Large intestine (tissue), 3 donors: ENCODE measurements at regions not wholly inside any gene's neighbourhood (a gene's known extent, or its start where the extent isn't known, plus 50 kb on each side); places are given as distances from the start of the nearest gene placed in this dataset.

Source experiments
- DNase-seq, 2 donors: peaks; one replicate each; pipeline versions ENCODE4 v3.0.0 to v3.0.0-alpha.2; 2013
- H3K27ac ChIP-seq: one replicate; pipeline ENCODE4 v1.5.1; 2013; ENCODE audit warnings: low read length
- H3K27me3 ChIP-seq: 2 replicates; pipeline ENCODE4 v1.6.1; 2013; ENCODE audit warnings: low read length; ENCODE audit not compliant: control insufficient read depth, insufficient read depth
- H3K36me3 ChIP-seq: 2 replicates; pipeline ENCODE4 v1.6.1; 2013; ENCODE audit warnings: low read length; ENCODE audit not compliant: control insufficient read depth, insufficient read depth
- H3K4me1 ChIP-seq: one replicate; pipeline ENCODE4 v1.6.1; 2013; ENCODE audit warnings: low read length; ENCODE audit not compliant: control insufficient read depth, insufficient read depth
- H3K4me3 ChIP-seq: one replicate; pipeline ENCODE4 v1.5.1; 2013; ENCODE audit warnings: low read length
- H3K9me3 ChIP-seq: one replicate; pipeline ENCODE4 v1.6.1; 2013; ENCODE audit warnings: mild to moderate bottlenecking, low read depth, low read length, moderate library complexity; ENCODE audit not compliant: control insufficient read depth
- WGBS: methylation state at CpG from one replicate; pipeline ENCODE4 v1.1.5; 2013; ENCODE audit warnings: low lambda C conversion rate; ENCODE audit not compliant: insufficient coverage; 5-methylcytosine and 5-hydroxymethylcytosine counted together

- no peaks in the 10 kb centered on the region for H3K36me3 ChIP-seq
- H3K4me1 ChIP-seq, result no peaks in the 10 kb centered on the region
- 100% methylated on average over 1 of the region's 4 CpGs for WGBS
- no peaks in the 10 kb centered on the region for H3K9me3 ChIP-seq
- no peak overlapping the region for H3K4me3 ChIP-seq
- no peaks in the 10 kb centered on the region for H3K27me3 ChIP-seq
- no peak for DNase-seq
- no peak overlapping the region for H3K27ac ChIP-seq
Observed at GRCh38 chr5:118778941-118779340, 209.4 kb downstream of the DTWD2 start.

DNA sequence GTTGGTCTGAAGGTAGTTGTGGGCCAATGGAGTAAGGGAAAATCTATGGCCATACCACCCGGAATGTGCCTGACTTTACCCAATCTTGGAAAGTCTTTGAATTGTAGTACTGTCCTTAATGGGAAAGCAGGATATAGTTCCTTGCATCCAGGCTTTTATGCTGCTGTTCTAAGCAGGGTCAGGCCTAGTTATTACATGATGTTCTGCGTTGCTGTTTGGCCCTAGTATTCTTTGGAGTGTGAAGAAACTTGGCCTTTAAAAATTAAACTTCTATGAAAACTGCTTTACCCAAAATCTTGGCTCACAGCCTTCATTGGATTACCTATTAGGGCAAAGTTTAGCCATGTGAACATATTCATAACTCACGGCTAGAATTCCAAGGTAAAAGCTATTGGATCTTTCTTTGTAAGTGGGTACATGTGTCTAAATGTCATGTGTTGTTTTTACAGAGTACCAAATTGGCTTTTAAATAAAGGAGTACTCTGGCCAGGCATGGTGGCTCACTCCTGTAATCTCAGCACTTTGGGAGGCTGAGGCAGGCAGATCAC is 211.1 kb downstream of the DTWD2 start:
- Histone ChIP-seq H3K27me3 (no peaks in the 10 kb centered on the region), H3K9me3 (no peaks in the 10 kb centered on the region), H3K36me3 (no peaks in the 10 kb centered on the region), H3K4me3 (no peak overlapping the region), H3K27ac (no peak overlapping the region), H3K4me1 (no peaks in the 10 kb centered on the region)
- DNase-seq, result no peak
- 20% methylated on average over 1 of the region's 3 CpGs for WGBS

- Histone ChIP-seq H3K4me1 (no peaks in the 10 kb centered on the region), H3K9me3 (no peaks in the 10 kb centered on the region), H3K27me3 (no peaks in the 10 kb centered on the region), H3K4me3 (no peak overlapping the region), H3K27ac (no peak overlapping the region), H3K36me3 (no peaks in the 10 kb centered on the region)
- no peak for DNase-seq
- WGBS, result no CpG with 5 or more reads among the region's 1 CpG
Observed at GRCh38 chr5:118776755-118777154, 211.6 kb downstream of the DTWD2 start.

DNA sequence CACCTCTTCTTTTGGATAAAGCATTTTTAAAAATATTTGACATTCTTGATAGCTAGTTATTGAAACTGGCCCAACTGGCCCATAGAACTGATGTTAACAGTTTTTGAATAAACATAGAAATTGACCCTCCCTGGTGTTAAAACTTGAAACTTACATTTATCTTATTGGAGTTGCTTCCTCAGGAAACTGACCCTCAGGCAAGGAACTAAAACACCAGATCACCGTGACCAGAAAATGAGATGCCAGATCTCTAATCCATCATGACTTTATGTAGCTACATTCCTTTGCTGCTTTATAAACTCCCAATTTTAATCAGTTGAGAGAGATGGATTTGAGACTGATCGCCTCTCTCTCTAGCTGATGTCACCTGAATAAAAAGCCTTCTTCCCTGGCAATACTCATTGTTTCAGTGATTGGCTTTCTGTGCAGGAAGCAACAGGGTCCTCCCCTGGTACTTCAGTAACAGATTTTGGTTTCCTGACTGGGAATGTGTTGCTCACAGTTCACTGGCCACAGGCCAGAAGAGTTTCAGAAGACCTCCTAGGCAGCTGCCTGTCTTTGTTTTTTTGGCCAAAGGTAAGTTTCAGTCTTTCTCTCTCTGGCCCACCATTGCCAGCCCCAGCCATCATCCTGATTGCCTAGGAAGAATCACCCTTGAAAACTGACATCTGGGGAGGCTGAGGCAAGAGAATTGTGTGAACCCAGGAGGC is 212.4 kb downstream of the DTWD2 start:
- Histone ChIP-seq H3K4me1 (no peaks in the 10 kb centered on the region), H3K4me3 (no peak overlapping the region), H3K27ac (no peak overlapping the region), H3K36me3 (no peaks in the 10 kb centered on the region), H3K9me3 (no peaks in the 10 kb centered on the region), H3K27me3 (no peaks in the 10 kb centered on the region)
- WGBS, result no CpG with 5 or more reads among the region's 2 CpGs
- DNase-seq, result no peak

- Histone ChIP-seq H3K27ac (no peak overlapping the region), H3K36me3 (no peaks in the 10 kb centered on the region), H3K4me1 (no peaks in the 10 kb centered on the region), H3K9me3 (no peaks in the 10 kb centered on the region), H3K27me3 (no peaks in the 10 kb centered on the region), H3K4me3 (no peak overlapping the region)
- DNase-seq, result no peak
- no CpG with 5 or more reads among the region's 1 CpG for WGBS
Observed at GRCh38 chr5:118768607-118769175, 219.7 kb downstream of the DTWD2 start.

DNA sequence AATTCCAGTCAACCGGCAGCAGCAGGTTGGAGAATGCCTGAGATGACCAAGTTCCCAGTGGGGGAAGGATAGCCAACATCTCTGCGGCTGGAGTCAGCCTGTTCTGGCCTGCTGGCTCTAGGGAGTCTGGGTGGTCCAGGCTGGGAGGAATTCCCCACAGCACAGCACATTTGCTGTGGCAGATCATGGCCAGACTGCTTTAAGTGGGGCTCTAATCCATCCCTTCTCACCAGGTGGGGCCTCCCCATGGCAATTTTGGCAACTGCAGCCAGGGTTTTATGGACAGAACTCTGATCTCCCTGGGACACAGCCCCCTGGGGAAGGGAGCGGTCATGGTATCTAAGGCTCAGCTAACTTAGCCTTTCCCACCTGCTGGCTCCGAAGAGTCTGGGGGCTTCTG is 226.1 kb downstream of the DTWD2 start:
- Histone ChIP-seq H3K4me3 (no peak overlapping the region), H3K4me1 (no peaks in the 10 kb centered on the region), H3K27me3 (no peaks in the 10 kb centered on the region), H3K27ac (no peak overlapping the region), H3K9me3 (no peaks in the 10 kb centered on the region), H3K36me3 (no peaks in the 10 kb centered on the region)
- DNase-seq, result no peak
- no CpG with 5 or more reads among the region's 4 CpGs for WGBS

- no CpG with 5 or more reads among the region's 4 CpGs for WGBS
Observed at GRCh38 chr5:118761814-118762213, 226.5 kb downstream of the DTWD2 start.

DNA sequence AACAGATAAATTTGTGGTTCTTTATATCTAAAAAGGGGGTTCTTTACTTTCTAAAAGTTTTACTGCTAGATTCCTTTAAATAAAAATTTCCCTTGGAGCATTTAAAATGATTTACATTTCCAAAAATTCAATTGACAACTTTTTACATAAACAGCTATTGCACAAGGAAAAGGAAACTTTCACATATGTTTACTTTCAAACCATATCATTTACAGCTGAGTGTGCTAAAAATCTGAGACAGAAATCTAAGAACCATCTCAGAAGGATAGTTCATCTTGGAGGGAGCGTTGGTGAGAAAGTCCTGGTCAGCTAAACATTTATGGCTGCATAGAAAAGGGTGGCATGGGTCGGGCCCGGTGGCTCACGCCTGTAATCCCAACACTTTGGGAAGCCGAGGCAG is 235.4 kb downstream of the DTWD2 start:
- H3K36me3 ChIP-seq, result no peaks in the 10 kb centered on the region
- H3K27me3 ChIP-seq, result no peaks in the 10 kb centered on the region
- H3K4me1 ChIP-seq, result no peaks in the 10 kb centered on the region
- H3K9me3 ChIP-seq, result no peaks in the 10 kb centered on the region
- no CpG with 5 or more reads among the region's 5 CpGs for WGBS
- no peak overlapping the region for H3K4me3 ChIP-seq
- DNase-seq, result no peak
- H3K27ac ChIP-seq, result no peak overlapping the region

More at GRCh38 chr5:118761814-118762213, 226.5 kb downstream of the DTWD2 start:
- Histone ChIP-seq H3K27ac (no peak overlapping the region), H3K27me3 (no peaks in the 10 kb centered on the region), H3K36me3 (no peaks in the 10 kb centered on the region), H3K9me3 (no peaks in the 10 kb centered on the region), H3K4me3 (no peak overlapping the region), H3K4me1 (no peaks in the 10 kb centered on the region)
- no peak for DNase-seq

DNA sequence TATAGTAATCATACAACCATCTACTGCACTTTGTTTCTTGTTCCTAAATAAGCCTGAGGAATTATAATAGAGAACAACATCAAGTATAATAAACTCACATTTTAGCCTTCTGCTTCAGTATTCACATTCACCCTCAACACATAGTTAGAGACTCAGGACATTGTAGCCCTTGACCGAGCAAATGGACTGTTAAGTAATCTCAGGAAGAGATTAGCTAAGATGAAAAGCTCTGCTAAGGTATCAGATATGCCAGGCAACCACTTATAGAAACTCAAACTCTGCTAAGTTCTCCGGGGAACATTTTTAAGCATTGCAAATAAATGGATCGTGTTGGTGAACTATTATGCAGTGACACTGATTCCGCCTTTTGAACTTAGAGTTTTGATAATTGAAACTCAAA is 252.0 kb downstream of the DTWD2 start:
- H3K27me3 ChIP-seq, result no peaks in the 10 kb centered on the region
- H3K36me3 ChIP-seq, result no peaks in the 10 kb centered on the region
- no peak for DNase-seq
- no peak overlapping the region for H3K27ac ChIP-seq
- WGBS, result 92% methylated on average over 2 of the region's 4 CpGs
- no peaks in the 10 kb centered on the region for H3K4me1 ChIP-seq
- no peak overlapping the region for H3K4me3 ChIP-seq
- H3K9me3 ChIP-seq, result no peaks in the 10 kb centered on the region

GRCh38 chr5:118733394-118733793 is 255.0 kb downstream of the DTWD2 start:
- WGBS, result no CpG with 5 or more reads among the region's 3 CpGs
- no peak for DNase-seq
- H3K27me3 ChIP-seq, result no peaks in the 10 kb centered on the region

DNA sequence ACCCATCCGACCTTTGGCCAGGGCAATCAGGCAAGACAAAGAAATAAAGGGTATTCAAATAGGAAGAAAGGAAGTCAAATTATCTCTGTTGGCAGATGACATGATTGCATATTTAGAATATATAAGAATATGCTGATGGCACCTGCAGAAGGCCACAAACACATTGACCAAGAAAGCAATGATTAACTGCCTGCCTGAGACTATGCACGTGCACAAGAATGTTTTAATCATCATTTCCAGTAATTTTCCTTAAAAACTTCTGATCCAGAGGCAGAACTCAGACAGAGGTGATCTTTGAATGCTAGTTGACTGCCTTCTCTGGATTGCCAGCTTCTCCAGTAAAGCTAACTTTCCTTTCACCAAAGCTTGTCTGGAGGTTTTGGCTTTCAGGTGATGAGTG is 260.2 kb downstream of the DTWD2 start:
- Histone ChIP-seq H3K4me3 (no peak overlapping the region), H3K36me3 (no peaks in the 10 kb centered on the region), H3K9me3 (no peaks in the 10 kb centered on the region), H3K4me1 (no peaks in the 10 kb centered on the region), H3K27me3 (no peaks in the 10 kb centered on the region), H3K27ac (no peak overlapping the region)
- WGBS, result no CpG with 5 or more reads among the region's 2 CpGs
- no peak for DNase-seq

More at GRCh38 chr5:118733394-118733793, 255.0 kb downstream of the DTWD2 start:
- H3K4me1 ChIP-seq, result no peaks in the 10 kb centered on the region
- H3K36me3 ChIP-seq, result no peaks in the 10 kb centered on the region
- no peak overlapping the region for H3K27ac ChIP-seq
- H3K4me3 ChIP-seq, result no peak overlapping the region
- no peaks in the 10 kb centered on the region for H3K9me3 ChIP-seq
